ENCODE measurements at regions not wholly inside any gene's neighbourhood (a gene's known extent, or its start where the extent isn't known, plus 50 kb on each side); places are given as distances from the start of the nearest gene placed in this dataset.

- Histone ChIP-seq H3K4me3 (replicated peaks in 1 of 2; ENCODE audit: low read depth in 1 of 2, low read length in 2 of 2) (no peak overlapping the region), H3K9ac (ENCODE audit: low read length) (no peak overlapping the region), H3K4me1 (ENCODE audit: control insufficient read depth in 1 of 2, insufficient read depth in 2 of 2, low read length in 2 of 2) (no peaks in the 10 kb centered on the region), H3K27me3 (ENCODE audit: insufficient read depth, low read length) (peaks cover 15% of the 10 kb centered on the region), H3K9me2 (ENCODE audit: insufficient read depth) (no peaks in the 10 kb centered on the region), H4K20me1 (ENCODE audit: insufficient read depth) (no peaks in the 10 kb centered on the region), H3K36me3 (ENCODE audit: control insufficient read depth in 1 of 2, insufficient read depth in 2 of 2, low read length in 2 of 2) (no peaks in the 10 kb centered on the region), H2AFZ (ENCODE audit: low read depth, low read length, poor library complexity, severe bottlenecking) (no peak overlapping the region), H3K9me3 (ENCODE audit: control insufficient read depth in 1 of 2, insufficient read depth in 1 of 2, low read depth in 1 of 2, low read length in 2 of 2) (0 out of 4 replicates have a peak, but pooled peaks cover 0 to 4% of the 10 kb centered on the region in 2 experiments), H3K27ac (ENCODE audit: low read depth, low read length) (no peak overlapping the region), H3K4me2 (ENCODE audit: low read length) (no peak overlapping the region), H3K79me2 (ENCODE audit: insufficient read depth, low read length) (no peaks in the 10 kb centered on the region)
- CTCF ChIA-PET: no interaction called here
- ATAC-seq (no peak), DNase-seq (ENCODE audit: low read depth, low spot score) (no peak)
- intact Hi-C loops (cut with micrococcal nuclease): no loop called here
- POLR2A ChIA-PET: no interaction called here
- BruUV-seq (replicated peaks): no TSS peak
- RAD21 ChIA-PET (ENCODE audit: low non-redundant PET in 1 of 2, low total read pairs in 2 of 2, uncharacterized antibody in 2 of 2, unreplicated experiment in 2 of 2): no interaction called here
- TF ChIP-seq ZFX (IDR thresholded peaks at IDR 0.05): no peak
- no peak for TF ChIP-seq JUND (IDR thresholded peaks at IDR 0.05)
- TF ChIP-seq EZH2 (IDR thresholded peaks at IDR 0.05): no peak
- TF ChIP-seq, protein P1, sequence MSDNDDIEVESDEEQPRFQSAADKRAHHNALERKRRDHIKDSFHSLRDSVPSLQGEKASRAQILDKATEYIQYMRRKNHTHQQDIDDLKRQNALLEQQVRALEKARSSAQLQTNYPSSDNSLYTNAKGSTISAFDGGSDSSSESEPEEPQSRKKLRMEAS (IDR thresholded peaks at IDR 0.05): no peak
- no peak for TF ChIP-seq SRF (IDR thresholded peaks at IDR 0.05; ENCODE audit: low read depth)
- no peak for TF ChIP-seq EGR1 (IDR thresholded peaks at IDR 0.05; ENCODE audit: low read depth)
- TF ChIP-seq SP1 (IDR thresholded peaks at IDR 0.05; ENCODE audit: low read depth): no peak
Observed at GRCh38 chr1:30263405-30263804, 460.0 kb downstream of the MATN1 start.

GRCh38 chr1:30262158-30262557 lies 461.2 kb downstream of the MATN1 start:
- no peaks in the 10 kb centered on the region for H4K20me1 ChIP-seq (ENCODE audit: insufficient read depth)
- no peaks in the 10 kb centered on the region for H3K36me3 ChIP-seq (ENCODE audit: control insufficient read depth in 1 of 2, insufficient read depth in 2 of 2, low read length in 2 of 2)
- DNase-seq (ENCODE audit: low read depth, low spot score) (no peak), ATAC-seq (no peak)
- H3K27me3 ChIP-seq (ENCODE audit: insufficient read depth, low read length): peaks cover 17% of the 10 kb centered on the region
- H3K9ac ChIP-seq (ENCODE audit: low read length): no peak overlapping the region
- no TSS peak for BruUV-seq (replicated peaks)
- ChIA-PET RAD21 (ENCODE audit: low non-redundant PET in 1 of 2, low total read pairs in 2 of 2, uncharacterized antibody in 2 of 2, unreplicated experiment in 2 of 2) (no interaction called here), POLR2A (no interaction called here), CTCF (no interaction called here)
- 0 out of 4 replicates have a peak, but pooled peaks cover 0 to 4% of the 10 kb centered on the region in 2 experiments for H3K9me3 ChIP-seq (ENCODE audit: control insufficient read depth in 1 of 2, insufficient read depth in 1 of 2, low read depth in 1 of 2, low read length in 2 of 2)
- intact Hi-C loops (cut with micrococcal nuclease): no loop called here
- H2AFZ ChIP-seq (ENCODE audit: low read depth, low read length, poor library complexity, severe bottlenecking): no peak overlapping the region
- no peak overlapping the region for H3K4me2 ChIP-seq (ENCODE audit: low read length)
- no peaks in the 10 kb centered on the region for H3K9me2 ChIP-seq (ENCODE audit: insufficient read depth)
- TF ChIP-seq TCF7L2 (IDR thresholded peaks at IDR 0.05; ENCODE audit: borderline replicate concordance, extremely low read depth, insufficient read depth, insufficient read length) (no peak), CEBPB (IDR thresholded peaks at IDR 0.05; ENCODE audit: low read depth) (no peak), ZNF274 (IDR thresholded peaks at IDR 0.05; ENCODE audit: low read depth, low read length) (no peak), JUND (IDR thresholded peaks at IDR 0.05) (no peak), SIN3A (IDR thresholded peaks at IDR 0.05; ENCODE audit: low read depth) (no peak), SRF (IDR thresholded peaks at IDR 0.05; ENCODE audit: low read depth) (no peak), EGR1 (IDR thresholded peaks at IDR 0.05; ENCODE audit: low read depth) (no peak), REST (IDR thresholded peaks at IDR 0.05; ENCODE audit: low read depth) (no peak), EZH2 (IDR thresholded peaks at IDR 0.05) (no peak), ZBTB33 (IDR thresholded peaks at IDR 0.05; ENCODE audit: extremely low read depth, insufficient replicate concordance, low read length) (no peak), RAD21 (IDR thresholded peaks at IDR 0.05; ENCODE audit: low read depth) (no peak)
- no peak overlapping the region for H3K27ac ChIP-seq (ENCODE audit: low read depth, low read length)
- no peak overlapping the region for H3K4me3 ChIP-seq (replicated peaks in 1 of 2; ENCODE audit: low read depth in 1 of 2, low read length in 2 of 2)
- no peaks in the 10 kb centered on the region for H3K4me1 ChIP-seq (ENCODE audit: control insufficient read depth in 1 of 2, insufficient read depth in 2 of 2, low read length in 2 of 2)
- H3K79me2 ChIP-seq (ENCODE audit: insufficient read depth, low read length): no peaks in the 10 kb centered on the region

Measured in HCT116 (cell line).